ENCODE measurements at regions not wholly inside any gene's neighbourhood (a gene's known extent, or its start where the extent isn't known, plus 50 kb on each side); places are given as distances from the start of the nearest gene placed in this dataset.

DNA sequence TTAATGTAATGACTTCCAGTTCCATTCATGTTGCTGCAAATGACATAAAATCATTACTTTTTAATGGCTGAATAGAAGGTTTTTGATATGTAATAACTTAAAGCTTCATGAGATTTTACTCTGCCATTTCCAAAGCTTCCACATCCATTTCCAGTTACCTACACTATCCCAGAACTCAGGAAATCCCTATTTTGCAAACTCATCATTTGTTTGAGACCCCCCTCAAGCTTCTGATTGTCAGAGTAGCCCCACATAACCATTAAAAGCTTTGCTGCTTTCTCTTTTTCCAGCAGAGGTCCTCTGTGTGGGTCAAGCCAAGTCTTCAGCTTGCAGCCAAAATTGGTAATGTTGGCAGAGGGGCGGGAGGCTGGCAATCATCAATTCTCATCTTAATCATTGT lies 50.6 kb upstream of the IL1R1 start:
- Mint-ChIP-seq H3K4me1 (peaks cover 3% of the 10 kb centered on the region), H3K27ac (no peak overlapping the region), H3K9me3 (ENCODE audit: insufficient read depth) (peaks cover 8% of the 10 kb centered on the region), H3K27me3 (peaks cover 43% of the 10 kb centered on the region), H3K4me3 (no peak overlapping the region)
- Histone ChIP-seq H3K9ac (ENCODE audit: low read length) (no peak overlapping the region), H3K4me3 (ENCODE audit: control extremely low read depth in 1 of 5, extremely low read depth in 1 of 5, insufficient read depth in 1 of 5, low read depth in 2 of 5, low read length in 4 of 5) (no peak overlapping the region), H2AFZ (ENCODE audit: insufficient read depth, low read depth, low read length, poor library complexity, severe bottlenecking) (no peak overlapping the region), H3K9me3 (ENCODE audit: control extremely low read depth in 1 of 3, control insufficient read depth in 2 of 3, insufficient read depth in 1 of 3, low read length in 2 of 3) (peaks cover 5 to 6% (median 6%) of the 10 kb centered on the region in 3 donors), H3K36me3 (replicated peaks in 1 of 2; ENCODE audit: control extremely low read depth in 1 of 2, control insufficient read depth in 1 of 2, extremely low read depth in 1 of 2, insufficient read depth in 2 of 2, low read length in 1 of 2) (no peaks in the 10 kb centered on the region), H4K20me1 (ENCODE audit: control insufficient read depth, insufficient read depth, low read length, poor library complexity, severe bottlenecking) (no peaks in the 10 kb centered on the region), H3K4me1 (ENCODE audit: control insufficient read depth in 2 of 2, insufficient read depth in 2 of 2, low read length in 2 of 2) (no peaks in the 10 kb centered on the region), H3K4me2 (replicated peaks; ENCODE audit: low read depth, low read length, poor library complexity, severe bottlenecking) (no peak overlapping the region), H3K27ac (ENCODE audit: low read length in 2 of 2) (no peak overlapping the region), H3K79me2 (ENCODE audit: control insufficient read depth, insufficient read depth, low read length) (no peaks in the 10 kb centered on the region), H3K27me3 (replicated peaks in 1 of 4; ENCODE audit: control extremely low read depth in 1 of 4, control insufficient read depth in 3 of 4, insufficient read depth in 4 of 4, low read length in 3 of 4) (peaks cover 0 to 2% (median 0%) of the 10 kb centered on the region in 4 experiments)
- POLR2A ChIA-PET: interaction anchor here (0.5 kb wide), 1 partner anchor 1922 kb away, joined by 3 read pairs; no protein-coding TSS in a partner anchor
- 100% methylated on average over 1 of the region's 1 CpG for WGBS (ENCODE audit: insufficient coverage)
- intact Hi-C loops (cut with micrococcal nuclease): no loop called here
- TF ChIP-seq EZH2 (IDR thresholded peaks at IDR 0.05; ENCODE audit: borderline replicate concordance, insufficient read depth, low read depth, low read length, poor library complexity, severe bottlenecking): no peak
- TF ChIP-seq, protein P1, sequence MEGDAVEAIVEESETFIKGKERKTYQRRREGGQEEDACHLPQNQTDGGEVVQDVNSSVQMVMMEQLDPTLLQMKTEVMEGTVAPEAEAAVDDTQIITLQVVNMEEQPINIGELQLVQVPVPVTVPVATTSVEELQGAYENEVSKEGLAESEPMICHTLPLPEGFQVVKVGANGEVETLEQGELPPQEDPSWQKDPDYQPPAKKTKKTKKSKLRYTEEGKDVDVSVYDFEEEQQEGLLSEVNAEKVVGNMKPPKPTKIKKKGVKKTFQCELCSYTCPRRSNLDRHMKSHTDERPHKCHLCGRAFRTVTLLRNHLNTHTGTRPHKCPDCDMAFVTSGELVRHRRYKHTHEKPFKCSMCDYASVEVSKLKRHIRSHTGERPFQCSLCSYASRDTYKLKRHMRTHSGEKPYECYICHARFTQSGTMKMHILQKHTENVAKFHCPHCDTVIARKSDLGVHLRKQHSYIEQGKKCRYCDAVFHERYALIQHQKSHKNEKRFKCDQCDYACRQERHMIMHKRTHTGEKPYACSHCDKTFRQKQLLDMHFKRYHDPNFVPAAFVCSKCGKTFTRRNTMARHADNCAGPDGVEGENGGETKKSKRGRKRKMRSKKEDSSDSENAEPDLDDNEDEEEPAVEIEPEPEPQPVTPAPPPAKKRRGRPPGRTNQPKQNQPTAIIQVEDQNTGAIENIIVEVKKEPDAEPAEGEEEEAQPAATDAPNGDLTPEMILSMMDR (IDR thresholded peaks at IDR 0.05): no peak
- no peak for ATAC-seq (ENCODE audit: low read depth)
- DNase-seq: no peak
- CTCF ChIA-PET: interaction anchor here (0.6 to 1.1 kb wide), 3 partner anchors 12 to 64 kb away, joined by 3 read pairs; no protein-coding TSS in a partner anchor

DNA sequence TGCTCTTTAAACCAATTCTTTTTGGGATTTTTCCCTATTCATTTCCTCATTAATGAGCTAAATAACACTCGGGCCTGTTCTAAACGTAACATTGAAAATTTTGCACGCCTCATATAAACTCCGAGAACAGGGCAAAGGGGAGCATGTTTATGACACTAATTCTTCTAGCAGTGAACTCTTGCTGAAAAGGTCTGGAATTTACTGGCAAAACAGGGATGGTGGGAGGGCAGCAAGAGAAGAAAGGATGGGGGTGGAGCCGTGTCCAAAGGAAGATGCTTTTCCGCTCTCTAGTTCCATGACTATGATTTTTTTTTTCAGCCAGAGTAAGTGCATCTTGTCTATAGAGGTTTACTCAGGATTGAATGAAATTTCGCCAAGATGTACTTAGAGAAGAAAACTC lies 50.0 kb upstream of the IL1R1 start:
- H2AFZ ChIP-seq (ENCODE audit: insufficient read depth, low read depth, low read length, poor library complexity, severe bottlenecking): no peak overlapping the region
- ChIA-PET POLR2A (no interaction called here), CTCF (interaction anchor here (0.9 to 1.1 kb wide), 2 partner anchors 14 to 64 kb away, joined by 3 read pairs; no protein-coding TSS in a partner anchor)
- no peak overlapping the region for H3K27ac Mint-ChIP-seq
- no peak for ATAC-seq (ENCODE audit: low read depth)
- H3K4me3 Mint-ChIP-seq: no peak overlapping the region
- no peak overlapping the region for H3K4me3 ChIP-seq (ENCODE audit: control extremely low read depth in 1 of 5, extremely low read depth in 1 of 5, insufficient read depth in 1 of 5, low read depth in 2 of 5, low read length in 4 of 5)
- WGBS (ENCODE audit: insufficient coverage): 67% methylated on average over 3 of the region's 7 CpGs
- H4K20me1 ChIP-seq (ENCODE audit: control insufficient read depth, insufficient read depth, low read length, poor library complexity, severe bottlenecking): no peaks in the 10 kb centered on the region
- H3K4me2 ChIP-seq (replicated peaks; ENCODE audit: low read depth, low read length, poor library complexity, severe bottlenecking): no peak overlapping the region
- intact Hi-C loops (cut with micrococcal nuclease): no loop called here
- H3K9ac ChIP-seq (ENCODE audit: low read length): no peak overlapping the region
- H3K9me3 ChIP-seq (ENCODE audit: control extremely low read depth in 1 of 3, control insufficient read depth in 2 of 3, insufficient read depth in 1 of 3, low read length in 2 of 3): peaks cover 5 to 6% (median 6%) of the 10 kb centered on the region in 3 donors
- H3K27me3 ChIP-seq (replicated peaks in 1 of 4; ENCODE audit: control extremely low read depth in 1 of 4, control insufficient read depth in 3 of 4, insufficient read depth in 4 of 4, low read length in 3 of 4): peaks cover 0 to 4% (median 0%) of the 10 kb centered on the region in 4 experiments
- H3K27me3 Mint-ChIP-seq: peaks cover 46% of the 10 kb centered on the region
- TF ChIP-seq, protein P1 (IDR thresholded peaks at IDR 0.05): no peak
- TF ChIP-seq EZH2 (IDR thresholded peaks at IDR 0.05; ENCODE audit: borderline replicate concordance, insufficient read depth, low read depth, low read length, poor library complexity, severe bottlenecking): no peak
- no peak for DNase-seq
- H3K27ac ChIP-seq (ENCODE audit: low read length in 2 of 2): no peak overlapping the region
- H3K79me2 ChIP-seq (ENCODE audit: control insufficient read depth, insufficient read depth, low read length): no peaks in the 10 kb centered on the region
- peaks cover 8% of the 10 kb centered on the region for H3K9me3 Mint-ChIP-seq (ENCODE audit: insufficient read depth)
- H3K36me3 ChIP-seq (replicated peaks in 1 of 2; ENCODE audit: control extremely low read depth in 1 of 2, control insufficient read depth in 1 of 2, extremely low read depth in 1 of 2, insufficient read depth in 2 of 2, low read length in 1 of 2): no peaks in the 10 kb centered on the region
- H3K4me1 Mint-ChIP-seq: peaks cover 3% of the 10 kb centered on the region
- H3K4me1 ChIP-seq (ENCODE audit: control insufficient read depth in 2 of 2, insufficient read depth in 2 of 2, low read length in 2 of 2): no peaks in the 10 kb centered on the region
